ES-I3 (cell line): ENCODE measurements at regions not wholly inside any gene's neighbourhood (a gene's known extent, or its start where the extent isn't known, plus 50 kb on each side); places are given as distances from the start of the nearest gene placed in this dataset.

Source experiments
- H3K36me3 ChIP-seq: 2 replicates; pipeline ENCODE4 v1.6.1; 2013; ENCODE audit warnings: mild to moderate bottlenecking, low read length, control low read depth, moderate library complexity; ENCODE audit not compliant: insufficient read depth
- H3K4me1 ChIP-seq: 2 replicates; pipeline ENCODE4 v1.6.1; 2013; ENCODE audit warnings: mild to moderate bottlenecking, control low read depth, low read length; ENCODE audit not compliant: insufficient read depth
- H3K9ac ChIP-seq: 2 replicates; pipeline ENCODE4 v1.6.1; 2013; ENCODE audit warnings: low read depth, mild to moderate bottlenecking, low read length, moderate library complexity
- H3K9me3 ChIP-seq: 2 replicates; pipeline ENCODE4 v1.6.1; 2013; ENCODE audit warnings: mild to moderate bottlenecking, low read length, moderate library complexity; ENCODE audit not compliant: control insufficient read depth, insufficient read depth

- H3K9me3 ChIP-seq = no peaks in the 10 kb centered on the region
- no peak overlapping the region for H3K9ac ChIP-seq
Observed at GRCh38 chr18:39414009-39414700, 1848.6 kb upstream of the CELF4 start.

GRCh38 chr18:39406941-39407340 lies 1841.3 kb upstream of the CELF4 start:
- no peaks in the 10 kb centered on the region for H3K4me1 ChIP-seq
- no peaks in the 10 kb centered on the region for H3K36me3 ChIP-seq
- H3K9me3 ChIP-seq = no peaks in the 10 kb centered on the region
- no peak overlapping the region for H3K9ac ChIP-seq

More at GRCh38 chr18:39414009-39414700, 1848.6 kb upstream of the CELF4 start:
- Histone ChIP-seq H3K36me3 (no peaks in the 10 kb centered on the region), H3K4me1 (0 out of 2 replicates have a peak, but pooled peaks cover 4% of the 10 kb centered on the region)

GRCh38 chr18:39403121-39403520 lies 1837.5 kb upstream of the CELF4 start:
- H3K4me1 ChIP-seq = no peaks in the 10 kb centered on the region
- H3K9ac ChIP-seq = no peak overlapping the region
- no peaks in the 10 kb centered on the region for H3K36me3 ChIP-seq
- H3K9me3 ChIP-seq = no peaks in the 10 kb centered on the region

GRCh38 chr18:39399662-39400061 lies 1834.1 kb upstream of the CELF4 start:
- H3K36me3 ChIP-seq = no peaks in the 10 kb centered on the region
- no peaks in the 10 kb centered on the region for H3K4me1 ChIP-seq
- no peaks in the 10 kb centered on the region for H3K9me3 ChIP-seq
- H3K9ac ChIP-seq = no peak overlapping the region

GRCh38 chr18:39396168-39396567 lies 1830.6 kb upstream of the CELF4 start:
- H3K9me3 ChIP-seq = no peaks in the 10 kb centered on the region
- H3K4me1 ChIP-seq = no peaks in the 10 kb centered on the region
- no peaks in the 10 kb centered on the region for H3K36me3 ChIP-seq
- H3K9ac ChIP-seq = no peak overlapping the region

GRCh38 chr18:39389800-39390379 lies 1824.3 kb upstream of the CELF4 start:
- Histone ChIP-seq H3K9ac (no peak overlapping the region), H3K4me1 (no peaks in the 10 kb centered on the region), H3K36me3 (no peaks in the 10 kb centered on the region), H3K9me3 (no peaks in the 10 kb centered on the region)

- Histone ChIP-seq H3K9ac (no peak overlapping the region), H3K36me3 (no peaks in the 10 kb centered on the region), H3K9me3 (no peaks in the 10 kb centered on the region), H3K4me1 (peaks cover 8% of the 10 kb centered on the region; the same call in 1 of the 2 replicates)
Observed at GRCh38 chr18:39380866-39381265, 1815.3 kb upstream of the CELF4 start.

GRCh38 chr18:39380186-39380725 lies 1814.7 kb upstream of the CELF4 start:
- Histone ChIP-seq H3K9me3 (no peaks in the 10 kb centered on the region), H3K9ac (no peak overlapping the region), H3K4me1 (peaks cover 8% of the 10 kb centered on the region; the same call in 1 of the 2 replicates)

GRCh38 chr18:39375066-39375465 lies 1809.5 kb upstream of the CELF4 start:
- Histone ChIP-seq H3K9ac (no peak overlapping the region), H3K4me1 (peaks cover under 1% of the 10 kb centered on the region; the same call in 1 of the 2 replicates), H3K36me3 (no peaks in the 10 kb centered on the region), H3K9me3 (no peaks in the 10 kb centered on the region)

More at GRCh38 chr18:39380186-39380725, 1814.7 kb upstream of the CELF4 start:
- no peaks in the 10 kb centered on the region for H3K36me3 ChIP-seq

GRCh38 chr18:39371996-39372395 lies 1806.4 kb upstream of the CELF4 start:
- Histone ChIP-seq H3K9me3 (no peaks in the 10 kb centered on the region), H3K4me1 (no peaks in the 10 kb centered on the region), H3K36me3 (no peaks in the 10 kb centered on the region), H3K9ac (no peak overlapping the region)

- Histone ChIP-seq H3K36me3 (no peaks in the 10 kb centered on the region), H3K9me3 (no peaks in the 10 kb centered on the region), H3K9ac (no peak overlapping the region), H3K4me1 (peaks cover 5% of the 10 kb centered on the region; the same call in 1 of the 2 replicates)
Observed at GRCh38 chr18:39366656-39367055, 1801.1 kb upstream of the CELF4 start.

GRCh38 chr18:39365836-39366485 lies 1800.4 kb upstream of the CELF4 start:
- Histone ChIP-seq H3K36me3 (no peaks in the 10 kb centered on the region), H3K9me3 (no peaks in the 10 kb centered on the region), H3K4me1 (peaks cover 5% of the 10 kb centered on the region; the same call in 1 of the 2 replicates), H3K9ac (no peak overlapping the region)

GRCh38 chr18:39360072-39360471 lies 1794.5 kb upstream of the CELF4 start:
- no peaks in the 10 kb centered on the region for H3K36me3 ChIP-seq
- no peaks in the 10 kb centered on the region for H3K9me3 ChIP-seq
- H3K9ac ChIP-seq = no peak overlapping the region
- H3K4me1 ChIP-seq = peaks cover 12% of the 10 kb centered on the region; the same call in 1 of the 2 replicates

- no peaks in the 10 kb centered on the region for H3K9me3 ChIP-seq
- no peak overlapping the region for H3K9ac ChIP-seq
- H3K4me1 ChIP-seq = peaks cover 12% of the 10 kb centered on the region; the same call in 1 of the 2 replicates
- no peaks in the 10 kb centered on the region for H3K36me3 ChIP-seq
Observed at GRCh38 chr18:39359636-39360035, 1794.0 kb upstream of the CELF4 start.
